H9 (cell line): ENCODE measurements at regions not wholly inside any gene's neighbourhood (a gene's known extent, or its start where the extent isn't known, plus 50 kb on each side); places are given as distances from the start of the nearest gene placed in this dataset.

Source experiments
- DNase-seq: peaks from one replicate; pipeline ENCODE4 v3.0.0-alpha.2; 2017
- H2AFZ ChIP-seq: one replicate; pipeline ENCODE4 v1.6.1; 2013; ENCODE audit warnings: mild to moderate bottlenecking, low read length, control low read depth, moderate library complexity
- H2AK5ac ChIP-seq: 2 replicates; pipeline ENCODE4 v1.6.1; 2013; ENCODE audit warnings: low read length, control low read depth, mixed read lengths; ENCODE audit not compliant: insufficient read length
- H2BK120ac ChIP-seq: one replicate; pipeline ENCODE4 v1.6.1; 2013; ENCODE audit warnings: low read depth, mild to moderate bottlenecking, low read length, control low read depth, inconsistent platforms; ENCODE audit not compliant: poor library complexity, severe bottlenecking
- H2BK12ac ChIP-seq: 2 replicates; pipeline ENCODE4 v1.6.1; 2013; ENCODE audit warnings: low read length, control low read depth, mixed read lengths, low read depth; ENCODE audit not compliant: insufficient read length
- H2BK15ac ChIP-seq: 2 replicates; pipeline ENCODE4 v1.6.1; 2013; ENCODE audit warnings: low read depth, low read length, control low read depth
- H2BK20ac ChIP-seq: one replicate; pipeline ENCODE4 v1.6.1; 2013; ENCODE audit warnings: low read depth, mild to moderate bottlenecking, low read length, control low read depth, inconsistent platforms; ENCODE audit not compliant: poor library complexity, severe bottlenecking
- H2BK5ac ChIP-seq: 2 replicates; pipeline ENCODE4 v1.6.1; 2013; ENCODE audit warnings: low read length, control low read depth, mixed read lengths; ENCODE audit not compliant: insufficient read length
- H3K14ac ChIP-seq: 2 replicates; pipeline ENCODE4 v1.6.1; 2013; ENCODE audit warnings: low read length, control low read depth; ENCODE audit not compliant: insufficient read depth
- H3K18ac ChIP-seq: 2 replicates; pipeline ENCODE4 v1.6.1; 2013; ENCODE audit warnings: low read depth, mild to moderate bottlenecking, mixed read lengths, low read length, control low read depth; ENCODE audit not compliant: insufficient read length
- H3K23ac ChIP-seq: 2 replicates; pipeline ENCODE4 v1.6.1; 2013; ENCODE audit warnings: low read length, control low read depth, mixed read lengths, low read depth; ENCODE audit not compliant: insufficient read length
- H3K23me2 ChIP-seq: 2 replicates; pipeline ENCODE4 v1.6.1; 2013; ENCODE audit warnings: low read depth, mild to moderate bottlenecking, mixed read lengths, low read length, control low read depth; ENCODE audit not compliant: insufficient read length, poor library complexity, severe bottlenecking
- H3K27ac ChIP-seq: 2 replicates; pipeline ENCODE4 v1.5.1; 2013; ENCODE audit warnings: low read length, control low read depth, mixed read lengths, low read depth; ENCODE audit not compliant: insufficient read length
- H3K27me3 ChIP-seq: 2 replicates; pipeline ENCODE4 v1.6.1; 2013; ENCODE audit warnings: low read length, control low read depth, inconsistent platforms; ENCODE audit not compliant: insufficient read depth
- H3K4ac ChIP-seq: 2 replicates; pipeline ENCODE4 v1.6.1; 2013; ENCODE audit warnings: low read depth, mild to moderate bottlenecking, control low read depth, inconsistent platforms, low read length, moderate library complexity
- H3K4me1 ChIP-seq: 2 replicates; pipeline ENCODE4 v1.6.1; 2013; ENCODE audit warnings: low read length, control low read depth, inconsistent platforms; ENCODE audit not compliant: insufficient read depth
- H3K4me2 ChIP-seq: 2 replicates; pipeline ENCODE4 v1.6.1; 2013; ENCODE audit warnings: low read length, control low read depth, mixed read lengths; ENCODE audit not compliant: insufficient read length, insufficient read depth
- H3K56ac ChIP-seq: 2 replicates; pipeline ENCODE4 v1.6.1; 2013; ENCODE audit warnings: low read depth, mild to moderate bottlenecking, mixed read lengths, low read length, control low read depth; ENCODE audit not compliant: insufficient read length
- H3K79me1 ChIP-seq: 2 replicates; pipeline ENCODE4 v1.6.1; 2013; ENCODE audit warnings: low read depth, mild to moderate bottlenecking, moderate library complexity, low read length, control low read depth, inconsistent platforms; ENCODE audit not compliant: insufficient read depth, poor library complexity, severe bottlenecking
- H3K79me2 ChIP-seq: 2 replicates; pipeline ENCODE4 v1.6.1; 2013; ENCODE audit warnings: low read length, control low read depth, inconsistent platforms; ENCODE audit not compliant: insufficient read depth
- H3K9ac ChIP-seq: 2 replicates; pipeline ENCODE4 v1.6.1; 2013; ENCODE audit warnings: low read length, control low read depth, mixed read lengths; ENCODE audit not compliant: insufficient read length; ENCODE audit errors: extremely low read depth
- H3K9me3 ChIP-seq: one replicate; pipeline ENCODE4 v1.6.1; 2013; ENCODE audit warnings: low read depth, low read length, inconsistent platforms; ENCODE audit not compliant: control insufficient read depth
- H3T11ph ChIP-seq: one replicate; pipeline ENCODE4 v1.6.1; 2013; ENCODE audit warnings: mild to moderate bottlenecking, low read length, control low read depth, inconsistent platforms
- H4K20me1 ChIP-seq: one replicate; pipeline ENCODE4 v1.6.1; 2013; ENCODE audit not compliant: control insufficient read depth, insufficient read length, insufficient read depth
- H4K5ac ChIP-seq: 2 replicates; pipeline ENCODE4 v1.6.1; 2013; ENCODE audit warnings: low read depth, mild to moderate bottlenecking, mixed read lengths, low read length, control low read depth; ENCODE audit not compliant: insufficient read length
- H4K8ac ChIP-seq: replicated peaks from 2 replicates; pipeline ENCODE4 v1.6.1; 2013; ENCODE audit warnings: low read length, control low read depth, mixed read lengths, low read depth; ENCODE audit not compliant: insufficient read length
- H4K91ac ChIP-seq: 2 replicates; pipeline ENCODE4 v1.6.1; 2013; ENCODE audit warnings: low read depth, mild to moderate bottlenecking, moderate library complexity, mixed read lengths, low read length, control low read depth; ENCODE audit not compliant: insufficient read length
- H3K27ac Mint-ChIP-seq, 3 experiments: 2 replicates in 2 of 3; 3 replicates in 1 of 3; pipeline ENCODE4 v1.8.0; 2020 to 2021; ENCODE audit warnings: mixed read lengths in 3 of 3, mild to moderate bottlenecking in 1 of 3, moderate library complexity in 1 of 3
- H3K27me3 Mint-ChIP-seq: 2 replicates; pipeline ENCODE4 v1.8.0; 2021; ENCODE audit warnings: low read depth, mild to moderate bottlenecking, moderate library complexity, mixed read lengths
- H3K36me3 Mint-ChIP-seq, 3 experiments: 2 replicates in 2 of 3; 3 replicates in 1 of 3; pipeline ENCODE4 v1.8.0; 2020 to 2021; ENCODE audit warnings: low read depth in 3 of 3, mixed read lengths in 3 of 3; ENCODE audit not compliant: insufficient read depth in 1 of 3
- H3K4me1 Mint-ChIP-seq, 2 experiments: 2 replicates each; pipeline ENCODE4 v1.8.0; 2020; ENCODE audit warnings: mixed read lengths in 2 of 2
- H3K4me3 Mint-ChIP-seq, 2 experiments: 2 replicates in 1 of 2; 3 replicates in 1 of 2; pipeline ENCODE4 v1.8.0; 2020 to 2021; ENCODE audit warnings: mild to moderate bottlenecking in 2 of 2, mixed read lengths in 2 of 2, moderate library complexity in 1 of 2
- H3K9me3 Mint-ChIP-seq, 2 experiments: 2 replicates in 1 of 2; 3 replicates in 1 of 2; pipeline ENCODE4 v1.8.0; 2020; ENCODE audit warnings: mild to moderate bottlenecking in 2 of 2, mixed read lengths in 2 of 2, moderate library complexity in 1 of 2
- TF ChIP-seq, protein P1 (sequence below): fragments of 200-600 bp; sonication (generic); conservative IDR thresholded peaks from 3 replicates; pipeline ENCODE4 v1.8.0; 2021; ENCODE audit warnings: antibody characterized with exemption, mild to moderate bottlenecking

DNA sequence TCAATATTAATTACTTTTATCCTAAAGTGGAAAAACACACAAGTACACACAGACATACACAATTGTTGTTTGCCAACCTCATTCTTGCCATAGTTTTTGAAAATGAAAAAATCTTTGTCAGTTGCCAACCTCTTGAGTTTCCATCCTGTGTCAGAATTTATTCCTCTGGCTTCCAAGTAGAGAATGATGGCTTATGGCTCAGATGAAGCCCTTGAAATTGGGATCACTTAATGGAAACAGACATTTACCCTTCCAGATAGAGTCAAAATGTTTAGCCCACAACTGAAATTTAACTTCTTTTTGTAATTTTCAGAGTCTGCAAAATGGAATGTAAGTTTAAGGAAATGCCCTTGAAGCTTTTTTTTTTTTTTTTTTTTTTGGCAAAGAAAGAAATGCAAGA, 321.6 kb upstream of the TNP1 start:
- peaks cover 6 to 8% of the 10 kb centered on the region in 2 experiments for H3K4me1 Mint-ChIP-seq
- Histone ChIP-seq H3K27ac (no peak overlapping the region), H4K20me1 (no peaks in the 10 kb centered on the region), H3K23ac (no peak overlapping the region), H3K9ac (no peak overlapping the region), H3K27me3 (no peaks in the 10 kb centered on the region), H2AFZ (no peak overlapping the region), H4K8ac (no peak overlapping the region), H3K4me2 (no peak overlapping the region), H2BK120ac (no peak overlapping the region), H3K14ac (no peak overlapping the region), H4K5ac (no peak overlapping the region), H3T11ph (no peak overlapping the region), H3K79me1 (no peaks in the 10 kb centered on the region), H3K56ac (no peak overlapping the region), H3K9me3 (no peaks in the 10 kb centered on the region), H2BK12ac (no peak overlapping the region), H3K4me1 (peaks cover 3% of the 10 kb centered on the region; the same call in 1 of the 2 replicates), H3K79me2 (no peaks in the 10 kb centered on the region), H3K4ac (no peak overlapping the region), H3K18ac (no peak overlapping the region), H4K91ac (no peak overlapping the region), H2BK15ac (no peak overlapping the region), H2AK5ac (no peak overlapping the region), H2BK20ac (no peak overlapping the region), H3K23me2 (no peaks in the 10 kb centered on the region), H2BK5ac (no peak overlapping the region)
- H3K27me3 Mint-ChIP-seq: peaks cover 7% of the 10 kb centered on the region
- H3K9me3 Mint-ChIP-seq: peaks cover 3 to 6% of the 10 kb centered on the region in 2 experiments; a peak in 2 of 5 replicates
- no peak overlapping the region for H3K4me3 Mint-ChIP-seq
- H3K27ac Mint-ChIP-seq: no peak overlapping the region
- TF ChIP-seq, protein P1, sequence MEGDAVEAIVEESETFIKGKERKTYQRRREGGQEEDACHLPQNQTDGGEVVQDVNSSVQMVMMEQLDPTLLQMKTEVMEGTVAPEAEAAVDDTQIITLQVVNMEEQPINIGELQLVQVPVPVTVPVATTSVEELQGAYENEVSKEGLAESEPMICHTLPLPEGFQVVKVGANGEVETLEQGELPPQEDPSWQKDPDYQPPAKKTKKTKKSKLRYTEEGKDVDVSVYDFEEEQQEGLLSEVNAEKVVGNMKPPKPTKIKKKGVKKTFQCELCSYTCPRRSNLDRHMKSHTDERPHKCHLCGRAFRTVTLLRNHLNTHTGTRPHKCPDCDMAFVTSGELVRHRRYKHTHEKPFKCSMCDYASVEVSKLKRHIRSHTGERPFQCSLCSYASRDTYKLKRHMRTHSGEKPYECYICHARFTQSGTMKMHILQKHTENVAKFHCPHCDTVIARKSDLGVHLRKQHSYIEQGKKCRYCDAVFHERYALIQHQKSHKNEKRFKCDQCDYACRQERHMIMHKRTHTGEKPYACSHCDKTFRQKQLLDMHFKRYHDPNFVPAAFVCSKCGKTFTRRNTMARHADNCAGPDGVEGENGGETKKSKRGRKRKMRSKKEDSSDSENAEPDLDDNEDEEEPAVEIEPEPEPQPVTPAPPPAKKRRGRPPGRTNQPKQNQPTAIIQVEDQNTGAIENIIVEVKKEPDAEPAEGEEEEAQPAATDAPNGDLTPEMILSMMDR: no peak
- H3K36me3 Mint-ChIP-seq: no peaks in the 10 kb centered on the region
- DNase-seq: no peak
